Stimulated activated CD8-positive, alpha-beta memory T cell treated with anti-CD3 and anti-CD28 coated beads, Interleukin-7, amount 100 ng/mL, for 1 hour (primary cell): ENCODE measurements at regions not wholly inside any gene's neighbourhood (a gene's known extent, or its start where the extent isn't known, plus 50 kb on each side); places are given as distances from the start of the nearest gene placed in this dataset.
"Not testable (repeated sequence)": the region's sequence is repeated elsewhere in the genome, so short reads cannot be mapped to it uniquely, and the experiment has no call there.

Experiments used
- DNase-seq, 2 donors: peaks; one replicate each; pipeline ENCODE4 v3.0.0-alpha.2; 2020; ENCODE audit warnings: low read depth in 2 of 2

GRCh38 chr17:33562792-33563191 is 269.7 kb upstream of the ASIC2 start:
- no peak for DNase-seq

- no peak for DNase-seq
These were observed 271.1 kb upstream of the ASIC2 start for GRCh38 chr17:33564146-33564545.

GRCh38 chr17:33567223-33567622 is 274.1 kb upstream of the ASIC2 start:
- no peak for DNase-seq

GRCh38 chr17:33572615-33573014 is 279.5 kb upstream of the ASIC2 start:
- no peak for DNase-seq

GRCh38 chr17:33574942-33575445 is 281.9 kb upstream of the ASIC2 start:
- DNase-seq = no peak

GRCh38 chr17:33579740-33580139 is 286.6 kb upstream of the ASIC2 start:
- not testable (repeated sequence) for DNase-seq

GRCh38 chr17:33580215-33580614 is 287.1 kb upstream of the ASIC2 start:
- no peak for DNase-seq

GRCh38 chr17:33582661-33583060 is 289.6 kb upstream of the ASIC2 start:
- no peak for DNase-seq

- no peak for DNase-seq
These were observed 290.7 kb upstream of the ASIC2 start for GRCh38 chr17:33583518-33584417.

- no peak for DNase-seq
These were observed 300.9 kb upstream of the ASIC2 start for GRCh38 chr17:33593991-33594390.

- DNase-seq = no peak
These were observed 302.7 kb upstream of the ASIC2 start for GRCh38 chr17:33595828-33596227.

GRCh38 chr17:33596899-33597298 is 303.8 kb upstream of the ASIC2 start:
- no peak for DNase-seq

- no peak for DNase-seq
These were observed 305.7 kb upstream of the ASIC2 start for GRCh38 chr17:33598797-33599196.

GRCh38 chr17:33602981-33603380 is 309.9 kb upstream of the ASIC2 start:
- no peak for DNase-seq

- no peak for DNase-seq
These were observed 310.7 kb upstream of the ASIC2 start for GRCh38 chr17:33603789-33604188.

GRCh38 chr17:33611532-33611931 is 318.4 kb upstream of the ASIC2 start:
- no peak for DNase-seq

- DNase-seq = no peak
These were observed 322.8 kb upstream of the ASIC2 start for GRCh38 chr17:33615861-33616260.

GRCh38 chr17:33623841-33624240 is 330.7 kb upstream of the ASIC2 start:
- DNase-seq = no peak

- DNase-seq = no peak
These were observed 335.6 kb upstream of the ASIC2 start for GRCh38 chr17:33628500-33629346.

- DNase-seq = no peak
These were observed 340.4 kb upstream of the ASIC2 start for GRCh38 chr17:33633446-33633845.

GRCh38 chr17:33637534-33637933 is 344.4 kb upstream of the ASIC2 start:
- no peak for DNase-seq

GRCh38 chr17:33639103-33639880 is 346.2 kb upstream of the ASIC2 start:
- no peak for DNase-seq
